IPS DF 19.7 (cell line): ENCODE measurements at regions not wholly inside any gene's neighbourhood (a gene's known extent, or its start where the extent isn't known, plus 50 kb on each side); places are given as distances from the start of the nearest gene placed in this dataset.

ENCODE experiments used
- DNase-seq: peaks from one replicate; pipeline ENCODE4 v3.0.0-alpha.2; 2013; ENCODE audit warnings: low read depth, low spot score

GRCh38 chr16:73756289-73757178 lies 540.1 kb upstream of the PSMD7 start:
- DNase-seq: no peak

GRCh38 chr16:73753931-73754330 lies 542.7 kb upstream of the PSMD7 start:
- no peak for DNase-seq

GRCh38 chr16:73750639-73751038 lies 546.0 kb upstream of the PSMD7 start:
- DNase-seq: no peak

GRCh38 chr16:73747328-73747727 lies 549.3 kb upstream of the PSMD7 start:
- DNase-seq: no peak

- no peak for DNase-seq
These were observed 550.1 kb upstream of the PSMD7 start for GRCh38 chr16:73746554-73746953.

GRCh38 chr16:73743665-73744496 lies 552.7 kb upstream of the PSMD7 start:
- peak; percentile 15 for DNase-seq

- no peak for DNase-seq
These were observed 557.4 kb upstream of the PSMD7 start for GRCh38 chr16:73739049-73739769.

GRCh38 chr16:73738266-73738665 lies 558.3 kb upstream of the PSMD7 start:
- DNase-seq: no peak

GRCh38 chr16:73737637-73738036 lies 559.0 kb upstream of the PSMD7 start:
- DNase-seq: no peak

- DNase-seq: no peak
These were observed 560.7 kb upstream of the PSMD7 start for GRCh38 chr16:73735954-73736353.

- no peak for DNase-seq
These were observed 561.6 kb upstream of the PSMD7 start for GRCh38 chr16:73735018-73735417.

GRCh38 chr16:73732681-73733080 lies 563.9 kb upstream of the PSMD7 start:
- no peak for DNase-seq

GRCh38 chr16:73732143-73732542 lies 564.5 kb upstream of the PSMD7 start:
- no peak for DNase-seq

- DNase-seq: no peak
These were observed 566.0 kb upstream of the PSMD7 start for GRCh38 chr16:73730481-73731090.

- DNase-seq: no peak
These were observed 571.5 kb upstream of the PSMD7 start for GRCh38 chr16:73725156-73725555.

GRCh38 chr16:73724503-73724902 lies 572.1 kb upstream of the PSMD7 start:
- no peak for DNase-seq

- no peak for DNase-seq
These were observed 579.2 kb upstream of the PSMD7 start for GRCh38 chr16:73717266-73717974.

- no peak for DNase-seq
These were observed 581.6 kb upstream of the PSMD7 start for GRCh38 chr16:73714976-73715375.

- DNase-seq: peak; percentile 33
These were observed 582.7 kb upstream of the PSMD7 start for GRCh38 chr16:73713778-73714495.

GRCh38 chr16:73713251-73713650 lies 583.4 kb upstream of the PSMD7 start:
- DNase-seq: no peak
